ENCODE measurements at regions not wholly inside any gene's neighbourhood (a gene's known extent, or its start where the extent isn't known, plus 50 kb on each side); places are given as distances from the start of the nearest gene placed in this dataset.

- DNase-seq (ENCODE audit: low read depth): no peak
- H3K4me3 ChIP-seq (ENCODE audit: low read depth, low read length): no peak overlapping the region
- TF ChIP-seq POLR2A (IDR thresholded peaks at IDR 0.05; ENCODE audit: extremely low read depth, insufficient read length) (no peak), CTCF (IDR thresholded peaks at IDR 0.05; ENCODE audit: low read depth, low read length) (no peak), MYC (IDR thresholded peaks at IDR 0.05; ENCODE audit: low read depth, low read length) (no peak), MAX (IDR thresholded peaks at IDR 0.05; ENCODE audit: low read depth, low read length) (no peak)
Observed at GRCh38 chr4:100838286-100838685, 320.5 kb upstream of the EMCN start.

GRCh38 chr4:100836929-100837328, 319.1 kb upstream of the EMCN start:
- H3K4me3 ChIP-seq (ENCODE audit: low read depth, low read length): no peak overlapping the region
- TF ChIP-seq POLR2A (IDR thresholded peaks at IDR 0.05; ENCODE audit: extremely low read depth, insufficient read length) (no peak), CTCF (IDR thresholded peaks at IDR 0.05; ENCODE audit: low read depth, low read length) (no peak), MAX (IDR thresholded peaks at IDR 0.05; ENCODE audit: low read depth, low read length) (no peak), MYC (IDR thresholded peaks at IDR 0.05; ENCODE audit: low read depth, low read length) (no peak)
- DNase-seq (ENCODE audit: low read depth): no peak

- TF ChIP-seq MYC (IDR thresholded peaks at IDR 0.05; ENCODE audit: low read depth, low read length): no peak
- TF ChIP-seq CTCF (IDR thresholded peaks at IDR 0.05; ENCODE audit: low read depth, low read length): no peak
- no peak for TF ChIP-seq MAX (IDR thresholded peaks at IDR 0.05; ENCODE audit: low read depth, low read length)
- TF ChIP-seq POLR2A (IDR thresholded peaks at IDR 0.05; ENCODE audit: extremely low read depth, insufficient read length): no peak
- H3K4me3 ChIP-seq (ENCODE audit: low read depth, low read length): no peak overlapping the region
- DNase-seq (ENCODE audit: low read depth): no peak
Observed at GRCh38 chr4:100834616-100835015, 316.8 kb upstream of the EMCN start.

- TF ChIP-seq CTCF (IDR thresholded peaks at IDR 0.05; ENCODE audit: low read depth, low read length) (no peak), MYC (IDR thresholded peaks at IDR 0.05; ENCODE audit: low read depth, low read length) (no peak), MAX (IDR thresholded peaks at IDR 0.05; ENCODE audit: low read depth, low read length) (no peak)
- H3K4me3 ChIP-seq (ENCODE audit: low read depth, low read length): no peak overlapping the region
Observed at GRCh38 chr4:100833906-100834305, 316.1 kb upstream of the EMCN start.

GRCh38 chr4:100828986-100829685, 311.3 kb upstream of the EMCN start:
- DNase-seq (ENCODE audit: low read depth): no peak
- TF ChIP-seq POLR2A (IDR thresholded peaks at IDR 0.05; ENCODE audit: extremely low read depth, insufficient read length) (no peak), MYC (IDR thresholded peaks at IDR 0.05; ENCODE audit: low read depth, low read length) (no peak), MAX (IDR thresholded peaks at IDR 0.05; ENCODE audit: low read depth, low read length) (no peak), CTCF (IDR thresholded peaks at IDR 0.05; ENCODE audit: low read depth, low read length) (no peak)
- no peak overlapping the region for H3K4me3 ChIP-seq (ENCODE audit: low read depth, low read length)

More at GRCh38 chr4:100833906-100834305, 316.1 kb upstream of the EMCN start:
- DNase-seq (ENCODE audit: low read depth): no peak
